ENCODE measurements at regions not wholly inside any gene's neighbourhood (a gene's known extent, or its start where the extent isn't known, plus 50 kb on each side); places are given as distances from the start of the nearest gene placed in this dataset.

DNA sequence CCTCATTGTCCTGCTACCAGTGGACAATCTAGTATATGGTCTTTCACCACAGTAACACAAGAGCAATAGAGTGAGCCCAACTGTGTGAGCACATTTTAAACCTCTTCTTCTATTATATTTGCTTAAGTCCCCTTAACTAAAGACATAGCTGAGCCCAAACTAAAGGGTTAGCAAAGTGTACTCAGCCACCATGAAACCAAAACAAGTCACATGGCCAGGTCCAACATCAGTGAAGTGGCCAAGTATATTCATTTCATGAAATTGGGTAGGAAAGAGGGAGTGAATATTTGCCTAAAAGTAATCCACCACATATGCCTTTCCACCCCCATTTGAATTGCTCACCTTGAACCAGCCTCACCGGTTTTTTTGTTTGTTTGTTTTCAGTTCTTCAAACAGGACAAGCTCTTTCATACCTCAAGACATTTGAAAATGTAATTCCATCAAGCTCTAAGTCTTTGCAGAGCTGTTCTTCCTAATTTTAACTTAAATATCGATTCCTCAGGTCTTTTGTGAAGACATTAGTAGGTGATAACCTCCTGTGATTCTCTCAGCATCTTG lies 327.0 kb upstream of the SEMA6D start:
- no peak for FAIRE-seq
- no peaks in the 10 kb centered on the region for H3K79me2 ChIP-seq (ENCODE audit: insufficient read depth, low read length)
- H3K9ac ChIP-seq (ENCODE audit: low read length), result no peak overlapping the region
- no peak overlapping the region for H3K4me2 ChIP-seq (ENCODE audit: low read length)
- H3K36me3 Mint-ChIP-seq (ENCODE audit: low read depth, unreplicated experiment), result no peaks in the 10 kb centered on the region
- no peak overlapping the region for H3K4me3 Mint-ChIP-seq (ENCODE audit: unreplicated experiment)
- H3K27ac Mint-ChIP-seq (ENCODE audit: unreplicated experiment), result no peak overlapping the region
- H2AFZ ChIP-seq (ENCODE audit: low read depth, low read length), result no peak overlapping the region
- no peak for DNase-seq (ENCODE audit: low read depth)
- no peaks in the 10 kb centered on the region for H3K36me3 ChIP-seq (ENCODE audit: insufficient read depth, low read length)
- H4K20me1 ChIP-seq (ENCODE audit: insufficient read depth, low read length), result no peaks in the 10 kb centered on the region
- no peak for TF ChIP-seq CTCF (IDR thresholded peaks at IDR 0.05; ENCODE audit: insufficient read depth, low read depth, low read length)
- no peak for TF ChIP-seq EZH2 (IDR thresholded peaks at IDR 0.05; ENCODE audit: insufficient read depth, low read length)
- H3K27me3 ChIP-seq (ENCODE audit: insufficient read depth, low read length), result no peaks in the 10 kb centered on the region
- no peak overlapping the region for H3K4me3 ChIP-seq (ENCODE audit: insufficient read depth, low read depth, low read length)
- H3K4me1 Mint-ChIP-seq (ENCODE audit: low read depth, unreplicated experiment), result no peaks in the 10 kb centered on the region
- H3K27ac ChIP-seq (ENCODE audit: low read depth, low read length), result no peak overlapping the region
- H3K4me1 ChIP-seq (ENCODE audit: insufficient read depth, low read length), result no peaks in the 10 kb centered on the region
- H3K9me3 ChIP-seq (ENCODE audit: insufficient read depth, low read depth, low read length), result no peaks in the 10 kb centered on the region
- no peaks in the 10 kb centered on the region for H3K9me3 Mint-ChIP-seq (ENCODE audit: unreplicated experiment)
- peaks cover 3% of the 10 kb centered on the region for H3K27me3 Mint-ChIP-seq (ENCODE audit: low read depth, unreplicated experiment)

DNA sequence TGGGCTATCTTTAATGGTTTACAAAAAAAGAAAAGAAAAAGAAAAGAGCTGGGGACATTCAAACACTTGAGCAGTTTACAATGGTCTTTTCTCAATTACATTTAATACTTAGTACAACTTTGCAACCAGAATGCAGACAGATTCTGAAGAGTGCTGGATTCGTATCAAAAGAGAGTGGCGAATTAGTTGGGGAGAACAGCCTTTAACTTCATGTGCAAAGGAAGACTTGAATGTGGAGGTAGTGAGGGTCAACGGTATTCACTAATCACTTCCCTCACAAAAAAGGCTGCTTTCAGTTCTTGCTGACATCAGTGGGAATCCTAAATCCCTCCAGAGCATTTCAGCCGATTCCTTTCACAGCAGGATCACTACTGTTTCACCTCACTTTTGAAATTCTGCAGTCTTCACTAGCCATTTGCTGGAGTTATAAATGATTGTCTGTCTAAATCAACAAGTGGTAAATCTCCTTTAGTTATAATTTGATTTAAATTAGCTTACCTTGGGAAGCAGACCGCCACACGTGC lies 323.0 kb upstream of the SEMA6D start:
- Histone ChIP-seq H3K27ac (ENCODE audit: low read depth, low read length) (no peak overlapping the region), H3K27me3 (ENCODE audit: insufficient read depth, low read length) (no peaks in the 10 kb centered on the region), H3K4me2 (ENCODE audit: low read length) (no peak overlapping the region), H3K4me1 (ENCODE audit: insufficient read depth, low read length) (no peaks in the 10 kb centered on the region), H3K36me3 (ENCODE audit: insufficient read depth, low read length) (no peaks in the 10 kb centered on the region), H3K9ac (ENCODE audit: low read length) (no peak overlapping the region), H3K79me2 (ENCODE audit: insufficient read depth, low read length) (no peaks in the 10 kb centered on the region), H2AFZ (ENCODE audit: low read depth, low read length) (no peak overlapping the region), H3K4me3 (ENCODE audit: insufficient read depth, low read depth, low read length) (no peak overlapping the region), H4K20me1 (ENCODE audit: insufficient read depth, low read length) (no peaks in the 10 kb centered on the region), H3K9me3 (ENCODE audit: insufficient read depth, low read depth, low read length) (no peaks in the 10 kb centered on the region)
- no peaks in the 10 kb centered on the region for H3K4me1 Mint-ChIP-seq (ENCODE audit: low read depth, unreplicated experiment)
- no peak for TF ChIP-seq EZH2 (IDR thresholded peaks at IDR 0.05; ENCODE audit: insufficient read depth, low read length)
- TF ChIP-seq CTCF (IDR thresholded peaks at IDR 0.05; ENCODE audit: insufficient read depth, low read depth, low read length), result no peak
- no peak overlapping the region for H3K4me3 Mint-ChIP-seq (ENCODE audit: unreplicated experiment)
- no peak for FAIRE-seq
- H3K27me3 Mint-ChIP-seq (ENCODE audit: low read depth, unreplicated experiment), result peaks cover 3% of the 10 kb centered on the region
- no peaks in the 10 kb centered on the region for H3K36me3 Mint-ChIP-seq (ENCODE audit: low read depth, unreplicated experiment)
- H3K27ac Mint-ChIP-seq (ENCODE audit: unreplicated experiment), result no peak overlapping the region
- no peak for DNase-seq (ENCODE audit: low read depth)
- H3K9me3 Mint-ChIP-seq (ENCODE audit: unreplicated experiment), result no peaks in the 10 kb centered on the region

DNA sequence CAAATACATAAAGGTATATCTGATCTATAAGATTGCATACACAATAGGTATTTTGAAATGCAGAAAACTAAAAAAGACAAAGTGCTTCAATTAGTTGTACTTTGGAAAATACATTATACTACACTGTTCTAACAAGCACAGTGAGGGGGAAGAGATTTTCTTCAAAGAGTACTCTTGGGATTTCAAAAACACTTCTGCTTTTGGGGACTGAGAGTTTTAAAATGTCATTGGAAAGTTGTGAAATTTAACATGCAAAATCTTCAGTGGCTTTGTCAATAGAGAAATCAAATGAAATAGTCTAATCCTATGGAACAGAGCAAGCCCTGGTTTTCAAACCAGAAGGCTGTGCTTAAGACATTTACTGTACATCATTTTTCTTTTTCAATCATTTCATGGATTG lies 322.2 kb upstream of the SEMA6D start:
- Histone ChIP-seq H4K20me1 (ENCODE audit: insufficient read depth, low read length) (no peaks in the 10 kb centered on the region), H3K4me2 (ENCODE audit: low read length) (no peak overlapping the region), H3K79me2 (ENCODE audit: insufficient read depth, low read length) (no peaks in the 10 kb centered on the region), H2AFZ (ENCODE audit: low read depth, low read length) (no peak overlapping the region), H3K9me3 (ENCODE audit: insufficient read depth, low read depth, low read length) (no peaks in the 10 kb centered on the region), H3K4me3 (ENCODE audit: insufficient read depth, low read depth, low read length) (no peak overlapping the region), H3K27me3 (ENCODE audit: insufficient read depth, low read length) (no peaks in the 10 kb centered on the region), H3K4me1 (ENCODE audit: insufficient read depth, low read length) (no peaks in the 10 kb centered on the region), H3K36me3 (ENCODE audit: insufficient read depth, low read length) (no peaks in the 10 kb centered on the region), H3K9ac (ENCODE audit: low read length) (no peak overlapping the region), H3K27ac (ENCODE audit: low read depth, low read length) (no peak overlapping the region)
- Mint-ChIP-seq H3K27me3 (ENCODE audit: low read depth, unreplicated experiment) (peaks cover 3% of the 10 kb centered on the region), H3K4me3 (ENCODE audit: unreplicated experiment) (no peak overlapping the region), H3K27ac (ENCODE audit: unreplicated experiment) (no peak overlapping the region), H3K9me3 (ENCODE audit: unreplicated experiment) (no peaks in the 10 kb centered on the region), H3K36me3 (ENCODE audit: low read depth, unreplicated experiment) (no peaks in the 10 kb centered on the region), H3K4me1 (ENCODE audit: low read depth, unreplicated experiment) (no peaks in the 10 kb centered on the region)
- TF ChIP-seq CTCF (IDR thresholded peaks at IDR 0.05; ENCODE audit: insufficient read depth, low read depth, low read length), result no peak
- no peak for FAIRE-seq
- DNase-seq (ENCODE audit: low read depth), result no peak

Measured in astrocyte (in vitro differentiated cells and primary cell).